Activated CD4-positive, alpha-beta T cell treated with anti-CD3 and anti-CD28 coated beads for 36 hours (primary cell): ENCODE measurements at regions not wholly inside any gene's neighbourhood (a gene's known extent, or its start where the extent isn't known, plus 50 kb on each side); places are given as distances from the start of the nearest gene placed in this dataset.

ENCODE experiments used
- ATAC-seq: fragments of 200-7000 bp; cut with Tn5 transposase; one replicate; pipeline ENCODE4 v1.10.0; 2021; ENCODE audit warnings: mild to moderate bottlenecking, moderate library complexity
- CTCF ChIA-PET: fragments of 350-600 bp; sonication (Branson Sonifier 250); formaldehyde crosslinking; loops from one replicate; lab custom pipeline; 2021; ENCODE audit warnings: antibody characterized with exemption; lab: Charles Lee
- POLR2A ChIA-PET: fragments of 350-600 bp; sonication (Branson Sonifier 250); formaldehyde crosslinking; loops from one replicate; lab custom pipeline; 2021; ENCODE audit warnings: antibody characterized with exemption, inconsistent platforms; lab: Charles Lee
- DNase-seq: peaks from one replicate; pipeline ENCODE4 v3.0.0-alpha.2; 2020
- H3K27ac Mint-ChIP-seq: one replicate; pipeline ENCODE4 v1.8.0; 2021; ENCODE audit warnings: mixed read lengths
- H3K27me3 Mint-ChIP-seq: one replicate; pipeline ENCODE4 v1.8.0; 2021; ENCODE audit warnings: mixed read lengths
- H3K36me3 Mint-ChIP-seq: one replicate; pipeline ENCODE4 v1.8.0; 2021; ENCODE audit warnings: low read depth, mixed read lengths
- H3K4me1 Mint-ChIP-seq: one replicate; pipeline ENCODE4 v1.8.0; 2021; ENCODE audit warnings: mixed read lengths
- H3K4me3 Mint-ChIP-seq: one replicate; pipeline ENCODE4 v1.8.0; 2021; ENCODE audit warnings: mild to moderate bottlenecking, moderate library complexity, mixed read lengths
- H3K9me3 Mint-ChIP-seq: one replicate; pipeline ENCODE4 v1.8.0; 2021; ENCODE audit warnings: low read depth, mixed read lengths
- intact Hi-C, 2 experiments: fragments of 100-400 bp; cut with DNase I in 1 of 2; cut with micrococcal nuclease in 1 of 2; formaldehyde crosslinking; loops; one replicate each; pipeline versions ENCODE4 v1.14.2 to v1.15.1; 2022 to 2024; cut with DNase I, micrococcal nuclease

- Mint-ChIP-seq H3K27ac (no peak overlapping the region), H3K4me1 (no peaks in the 10 kb centered on the region), H3K4me3 (no peak overlapping the region), H3K36me3 (no peaks in the 10 kb centered on the region), H3K9me3 (no peaks in the 10 kb centered on the region), H3K27me3 (peaks cover 19% of the 10 kb centered on the region)
- intact Hi-C loops: no loop called here
- DNase-seq (no peak), ATAC-seq (no peak)
- ChIA-PET POLR2A (no interaction called here), CTCF (interaction anchor here (0.7 to 1.5 kb wide), 2 partner anchors 11 to 12 kb away, joined by 3 to 5 read pairs; no protein-coding TSS in a partner anchor)
Observed at GRCh38 chr6:132974122-132974521, 159.8 kb downstream of the RPS12 start.

- no peak overlapping the region for H3K4me3 Mint-ChIP-seq
- H3K4me1 Mint-ChIP-seq: no peaks in the 10 kb centered on the region
- ChIA-PET CTCF (no interaction called here), POLR2A (no interaction called here)
- H3K27me3 Mint-ChIP-seq: peaks cover 20% of the 10 kb centered on the region
- ATAC-seq (no peak), DNase-seq (no peak)
- intact Hi-C loops: no loop called here
- H3K27ac Mint-ChIP-seq: no peak overlapping the region
- no peaks in the 10 kb centered on the region for H3K9me3 Mint-ChIP-seq
- no peaks in the 10 kb centered on the region for H3K36me3 Mint-ChIP-seq
Observed at GRCh38 chr6:132977413-132977812, 163.0 kb downstream of the RPS12 start.

GRCh38 chr6:132978685-132979084, 164.3 kb downstream of the RPS12 start:
- peaks cover 20% of the 10 kb centered on the region for H3K27me3 Mint-ChIP-seq
- DNase-seq (no peak), ATAC-seq (no peak)
- no peak overlapping the region for H3K27ac Mint-ChIP-seq
- ChIA-PET POLR2A (no interaction called here), CTCF (interaction anchor here (0.8 kb wide), 1 partner anchor 16 kb away, joined by 3 read pairs; no protein-coding TSS in a partner anchor)
- H3K4me1 Mint-ChIP-seq: no peaks in the 10 kb centered on the region
- intact Hi-C loops: no loop called here
- H3K9me3 Mint-ChIP-seq: no peaks in the 10 kb centered on the region
- no peak overlapping the region for H3K4me3 Mint-ChIP-seq
- H3K36me3 Mint-ChIP-seq: no peaks in the 10 kb centered on the region

DNA sequence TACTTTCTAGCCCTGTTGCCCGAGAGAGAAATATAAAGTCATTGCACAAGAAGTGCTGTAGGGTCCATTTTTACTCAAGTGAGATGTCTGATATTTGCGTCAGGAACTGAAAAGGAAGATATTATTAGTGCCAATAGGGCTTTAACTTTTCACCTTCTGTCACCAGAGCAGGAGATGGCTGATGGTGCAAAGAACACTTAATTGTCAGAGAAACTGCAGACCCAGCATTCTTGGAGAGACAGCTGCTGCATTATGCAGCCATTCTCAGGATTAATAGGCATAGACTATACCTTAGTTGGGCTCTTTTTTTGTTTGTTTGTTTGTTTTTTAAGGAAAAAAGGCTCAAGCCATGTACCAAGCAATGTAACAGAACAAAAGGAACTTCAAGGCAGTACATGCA, 179.4 kb downstream of the RPS12 start:
- Mint-ChIP-seq H3K9me3 (no peaks in the 10 kb centered on the region), H3K27me3 (peaks cover 3% of the 10 kb centered on the region), H3K36me3 (no peaks in the 10 kb centered on the region), H3K4me3 (no peak overlapping the region), H3K4me1 (no peaks in the 10 kb centered on the region), H3K27ac (no peak overlapping the region)
- POLR2A ChIA-PET: no interaction called here
- no peak for ATAC-seq
- intact Hi-C loops: no loop called here
- DNase-seq: no peak
- CTCF ChIA-PET: no interaction called here

- Mint-ChIP-seq H3K36me3 (no peaks in the 10 kb centered on the region), H3K9me3 (no peaks in the 10 kb centered on the region), H3K27ac (no peak overlapping the region), H3K27me3 (peaks cover 6% of the 10 kb centered on the region), H3K4me3 (no peak overlapping the region), H3K4me1 (no peaks in the 10 kb centered on the region)
- no peak for ATAC-seq
- ChIA-PET POLR2A (no interaction called here), CTCF (no interaction called here)
- no peak for DNase-seq
- intact Hi-C loops: no loop called here
Observed at GRCh38 chr6:132995009-132995408, 180.6 kb downstream of the RPS12 start.

- intact Hi-C loops: no loop called here
- H3K4me3 Mint-ChIP-seq: no peak overlapping the region
- POLR2A ChIA-PET: no interaction called here
- peaks cover 6% of the 10 kb centered on the region for H3K27me3 Mint-ChIP-seq
- no peaks in the 10 kb centered on the region for H3K36me3 Mint-ChIP-seq
- CTCF ChIA-PET: no interaction called here
- DNase-seq (no peak), ATAC-seq (no peak)
- H3K27ac Mint-ChIP-seq: no peak overlapping the region
- H3K4me1 Mint-ChIP-seq: no peaks in the 10 kb centered on the region
- H3K9me3 Mint-ChIP-seq: no peaks in the 10 kb centered on the region
Observed at GRCh38 chr6:132995432-132995831, 181.1 kb downstream of the RPS12 start.

- Mint-ChIP-seq H3K36me3 (no peaks in the 10 kb centered on the region), H3K27me3 (peaks cover 4% of the 10 kb centered on the region), H3K27ac (no peak overlapping the region), H3K4me1 (no peaks in the 10 kb centered on the region), H3K9me3 (no peaks in the 10 kb centered on the region), H3K4me3 (no peak overlapping the region)
- POLR2A ChIA-PET: no interaction called here
- CTCF ChIA-PET: no interaction called here
- ATAC-seq (no peak), DNase-seq (no peak)
- intact Hi-C loops: no loop called here
Observed at GRCh38 chr6:132998418-132998817, 184.0 kb downstream of the RPS12 start.

GRCh38 chr6:133001040-133001565, 186.7 kb downstream of the RPS12 start:
- Mint-ChIP-seq H3K4me1 (no peaks in the 10 kb centered on the region), H3K9me3 (no peaks in the 10 kb centered on the region), H3K36me3 (no peaks in the 10 kb centered on the region), H3K27me3 (peaks cover 4% of the 10 kb centered on the region), H3K27ac (no peak overlapping the region), H3K4me3 (no peak overlapping the region)
- ATAC-seq (no peak), DNase-seq (no peak)
- CTCF ChIA-PET: interaction anchor here (1.0 kb wide), 1 partner anchor 1091 kb away, joined by 3 read pairs; no protein-coding TSS in a partner anchor
- POLR2A ChIA-PET: no interaction called here
- intact Hi-C loops: no loop called here

DNA sequence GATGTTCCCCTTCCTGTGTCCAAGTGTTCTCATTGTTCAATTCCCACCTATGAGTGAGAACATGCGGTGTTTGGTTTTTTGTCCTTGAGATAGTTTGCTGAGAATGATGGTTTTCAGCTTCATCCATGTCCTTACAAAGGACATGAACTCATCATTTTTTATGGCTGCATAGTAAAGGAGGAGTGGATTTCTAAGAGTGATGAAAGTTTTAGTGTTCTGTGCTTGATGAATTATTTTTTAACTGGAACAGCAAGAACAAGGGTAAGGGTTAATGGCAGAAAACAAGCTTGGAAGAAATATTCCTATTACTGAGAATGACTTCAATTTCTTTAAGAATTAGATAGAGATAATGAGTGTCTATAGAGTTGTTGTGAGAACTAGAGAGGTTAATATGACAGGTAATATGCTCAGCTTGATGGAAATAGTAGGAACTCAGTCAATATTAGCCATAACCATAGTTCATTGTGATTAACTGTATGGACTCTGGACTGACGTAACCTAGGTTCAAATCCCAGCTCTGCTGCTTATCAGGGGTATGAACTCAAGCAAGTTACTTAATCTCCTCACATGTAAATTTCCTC, 190.0 kb downstream of the RPS12 start:
- ATAC-seq: no peak
- DNase-seq: no peak
- CTCF ChIA-PET: interaction anchor here (0.8 kb wide), 1 partner anchor 41 kb away, joined by 3 read pairs; no protein-coding TSS in a partner anchor

GRCh38 chr6:133012774-133013173, 198.4 kb downstream of the RPS12 start:
- Mint-ChIP-seq H3K27ac (no peak overlapping the region), H3K9me3 (no peaks in the 10 kb centered on the region), H3K4me3 (no peak overlapping the region), H3K4me1 (no peaks in the 10 kb centered on the region), H3K27me3 (peaks cover 7% of the 10 kb centered on the region), H3K36me3 (no peaks in the 10 kb centered on the region)
- intact Hi-C loops: no loop called here
- no peak for DNase-seq
- ATAC-seq: no peak
- CTCF ChIA-PET: no interaction called here
- POLR2A ChIA-PET: no interaction called here

More for the DNA sequence above, 190.0 kb downstream of the RPS12 start:
- H3K27ac Mint-ChIP-seq: no peak overlapping the region
- POLR2A ChIA-PET: no interaction called here
- no peak overlapping the region for H3K4me3 Mint-ChIP-seq
- peaks cover under 1% of the 10 kb centered on the region for H3K27me3 Mint-ChIP-seq
- intact Hi-C loops: no loop called here
- H3K9me3 Mint-ChIP-seq: no peaks in the 10 kb centered on the region
- no peaks in the 10 kb centered on the region for H3K4me1 Mint-ChIP-seq
- no peaks in the 10 kb centered on the region for H3K36me3 Mint-ChIP-seq

DNA sequence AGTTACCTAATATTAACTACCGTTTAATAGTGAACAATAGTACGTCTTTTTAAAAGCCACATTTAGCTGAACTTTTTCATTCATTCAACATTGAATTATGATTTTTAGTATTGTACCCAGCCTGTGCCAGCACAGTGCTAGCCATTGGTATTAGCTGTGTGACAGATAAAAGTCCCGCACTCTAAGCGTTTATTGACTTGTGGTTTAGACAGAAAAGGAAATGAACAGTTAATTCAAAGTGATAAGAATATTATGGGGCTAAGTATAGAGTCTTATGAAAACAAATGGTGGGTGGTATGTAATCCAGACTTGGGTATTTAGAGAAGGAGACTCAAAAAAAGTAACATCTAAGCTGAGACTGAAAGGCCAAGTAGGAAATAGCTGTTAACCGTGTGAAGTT, 202.3 kb downstream of the RPS12 start:
- POLR2A ChIA-PET: no interaction called here
- H3K27me3 Mint-ChIP-seq: peaks cover 5% of the 10 kb centered on the region
- no peaks in the 10 kb centered on the region for H3K9me3 Mint-ChIP-seq
- no peak for DNase-seq
- CTCF ChIA-PET: interaction anchor here (0.7 kb wide), 1 partner anchor 55 kb away, joined by 3 read pairs; no protein-coding TSS in a partner anchor
- no peak for ATAC-seq
- intact Hi-C loops: no loop called here
- H3K4me3 Mint-ChIP-seq: no peak overlapping the region
- no peaks in the 10 kb centered on the region for H3K36me3 Mint-ChIP-seq
- H3K27ac Mint-ChIP-seq: no peak overlapping the region
- no peaks in the 10 kb centered on the region for H3K4me1 Mint-ChIP-seq

GRCh38 chr6:133017581-133017980, 203.2 kb downstream of the RPS12 start:
- H3K27ac Mint-ChIP-seq: no peak overlapping the region
- POLR2A ChIA-PET: no interaction called here
- H3K27me3 Mint-ChIP-seq: peaks cover 3% of the 10 kb centered on the region
- no peaks in the 10 kb centered on the region for H3K36me3 Mint-ChIP-seq
- intact Hi-C loops: no loop called here
- CTCF ChIA-PET: interaction anchor here (0.6 kb wide), 1 partner anchor 16 kb away, joined by 3 read pairs; no protein-coding TSS in a partner anchor
- ATAC-seq (no peak), DNase-seq (no peak)
- no peaks in the 10 kb centered on the region for H3K4me1 Mint-ChIP-seq
- no peaks in the 10 kb centered on the region for H3K9me3 Mint-ChIP-seq
- H3K4me3 Mint-ChIP-seq: no peak overlapping the region
